VCaP (cell line): ENCODE measurements at regions not wholly inside any gene's neighbourhood (a gene's known extent, or its start where the extent isn't known, plus 50 kb on each side); places are given as distances from the start of the nearest gene placed in this dataset.

ENCODE experiments used
- H3K27ac ChIP-seq: fragments of 450-650 bp; 2 replicates; pipeline ENCODE4 v1.5.1; 2017
- CTCF ChIP-seq: fragments of 450-650 bp; conservative IDR thresholded peaks from 2 replicates; pipeline ENCODE4 v1.5.1; 2017; ENCODE audit warnings: mild to moderate bottlenecking, moderate library complexity

- H3K27ac ChIP-seq = no peak overlapping the region
- no peak for TF ChIP-seq CTCF
These were observed 167.1 kb upstream of the FOXF1 start for GRCh38 chr16:86343027-86343795.

GRCh38 chr16:86343796-86344585 is 166.3 kb upstream of the FOXF1 start:
- TF ChIP-seq CTCF = no peak
- H3K27ac ChIP-seq = no peak overlapping the region

GRCh38 chr16:86344586-86344871 is 165.8 kb upstream of the FOXF1 start:
- no peak for TF ChIP-seq CTCF
- H3K27ac ChIP-seq = no peak overlapping the region

GRCh38 chr16:86344881-86345280 is 165.4 kb upstream of the FOXF1 start:
- no peak overlapping the region for H3K27ac ChIP-seq
- no peak for TF ChIP-seq CTCF

- TF ChIP-seq CTCF = no peak
- H3K27ac ChIP-seq = no peak overlapping the region
These were observed 164.8 kb upstream of the FOXF1 start for GRCh38 chr16:86345516-86345915.

- H3K27ac ChIP-seq = no peak overlapping the region
- TF ChIP-seq CTCF = no peak
These were observed 164.3 kb upstream of the FOXF1 start for GRCh38 chr16:86346034-86346433.

GRCh38 chr16:86347090-86347489 is 163.2 kb upstream of the FOXF1 start:
- no peak overlapping the region for H3K27ac ChIP-seq
- no peak for TF ChIP-seq CTCF
